Right ventricle myocardium inferior (tissue), 1 donor: ENCODE measurements at regions not wholly inside any gene's neighbourhood (a gene's known extent, or its start where the extent isn't known, plus 50 kb on each side); places are given as distances from the start of the nearest gene placed in this dataset.

Experiments used
- ATAC-seq: fragments of 200-7000 bp; cut with Tn5 transposase; one replicate; pipeline ENCODE4 v1.9.1; 2020; ENCODE audit warnings: mild to moderate bottlenecking, moderate library complexity
- DNase-seq: peaks from one replicate; pipeline ENCODE4 v3.0.0; 2021; ENCODE audit errors: missing footprints
- intact Hi-C: fragments of 100-400 bp; cut with DNase I; formaldehyde crosslinking; loops from one replicate; pipeline ENCODE4 v1.11.0; 2022
- donor health status: DM: no; HTN: yes; CAD: no; lungs with severe emphysema.

GRCh38 chr11:103530257-103530656, 421.0 kb downstream of the DYNC2H1 start:
- ATAC-seq (no peak), DNase-seq (no peak)
- intact Hi-C loops, result no loop called here

- intact Hi-C loops, result no loop called here
- no peak for ATAC-seq
- no peak for DNase-seq
Observed at GRCh38 chr11:103532133-103532788, 423.0 kb downstream of the DYNC2H1 start.

GRCh38 chr11:103534191-103534590, 425.0 kb downstream of the DYNC2H1 start:
- ATAC-seq (no peak), DNase-seq (no peak)
- intact Hi-C loops, result no loop called here

- ATAC-seq, result no peak
- intact Hi-C loops, result no loop called here
Observed at GRCh38 chr11:103534959-103535358, 425.7 kb downstream of the DYNC2H1 start.

GRCh38 chr11:103536335-103536722, 427.1 kb downstream of the DYNC2H1 start:
- ATAC-seq (peak; percentile 79), DNase-seq (no peak)
- intact Hi-C loops, result no loop called here

More at GRCh38 chr11:103534959-103535358, 425.7 kb downstream of the DYNC2H1 start:
- DNase-seq, result no peak

GRCh38 chr11:103537904-103538502, 428.8 kb downstream of the DYNC2H1 start:
- intact Hi-C loops, result no loop called here
- ATAC-seq, result no peak
- no peak for DNase-seq

GRCh38 chr11:103539166-103539565, 429.9 kb downstream of the DYNC2H1 start:
- DNase-seq (no peak), ATAC-seq (no peak)
- intact Hi-C loops, result no loop called here

GRCh38 chr11:103541186-103541795, 432.1 kb downstream of the DYNC2H1 start:
- DNase-seq (no peak), ATAC-seq (no peak)
- intact Hi-C loops, result no loop called here

GRCh38 chr11:103542851-103543250, 433.6 kb downstream of the DYNC2H1 start:
- ATAC-seq (no peak), DNase-seq (peak; percentile 39)
- intact Hi-C loops, result no loop called here

GRCh38 chr11:103543456-103543855, 434.2 kb downstream of the DYNC2H1 start:
- ATAC-seq, result no peak
- intact Hi-C loops, result no loop called here
- DNase-seq, result no peak

GRCh38 chr11:103544874-103545273, 435.6 kb downstream of the DYNC2H1 start:
- intact Hi-C loops, result no loop called here
- ATAC-seq, result no peak
- DNase-seq, result no peak

GRCh38 chr11:103545551-103545950, 436.3 kb downstream of the DYNC2H1 start:
- ATAC-seq (peak; percentile 61), DNase-seq (no peak)
- intact Hi-C loops, result no loop called here

GRCh38 chr11:103546236-103546635, 437.0 kb downstream of the DYNC2H1 start:
- intact Hi-C loops, result no loop called here
- DNase-seq (no peak), ATAC-seq (no peak)

GRCh38 chr11:103547024-103547423, 437.8 kb downstream of the DYNC2H1 start:
- intact Hi-C loops, result no loop called here
- ATAC-seq, result peak; percentile 47
- DNase-seq, result no peak

- DNase-seq (no peak), ATAC-seq (no peak)
- intact Hi-C loops, result no loop called here
Observed at GRCh38 chr11:103547691-103548090, 438.5 kb downstream of the DYNC2H1 start.

- DNase-seq, result no peak
- ATAC-seq, result no peak
- intact Hi-C loops, result no loop called here
Observed at GRCh38 chr11:103548838-103549237, 439.6 kb downstream of the DYNC2H1 start.

GRCh38 chr11:103550811-103551210, 441.6 kb downstream of the DYNC2H1 start:
- no peak for ATAC-seq
- intact Hi-C loops, result no loop called here
- no peak for DNase-seq

GRCh38 chr11:103552086-103552485, 442.9 kb downstream of the DYNC2H1 start:
- DNase-seq (no peak), ATAC-seq (peak; percentile 39)
- intact Hi-C loops, result no loop called here

GRCh38 chr11:103556171-103556570, 446.9 kb downstream of the DYNC2H1 start:
- ATAC-seq, result no peak
- DNase-seq, result no peak
- intact Hi-C loops, result no loop called here

GRCh38 chr11:103566116-103566515, 456.9 kb downstream of the DYNC2H1 start:
- ATAC-seq (no peak), DNase-seq (no peak)
- intact Hi-C loops, result no loop called here
